GM23248 (cell line): ENCODE measurements at regions not wholly inside any gene's neighbourhood (a gene's known extent, or its start where the extent isn't known, plus 50 kb on each side); places are given as distances from the start of the nearest gene placed in this dataset.

Experiments
- EZH2 ChIP-seq: fragments of 200-600 bp; sonication (generic); IDR thresholded peaks from 2 replicates; pipeline ENCODE4 v1.6.1; 2018; ENCODE audit warnings: antibody characterized with exemption, mild to moderate bottlenecking; ENCODE audit not compliant: insufficient read depth, poor library complexity, severe bottlenecking
- EZH2phosphoT487 ChIP-seq: fragments of 200-600 bp; sonication (generic); IDR thresholded peaks from 2 replicates; pipeline ENCODE4 v1.6.1; 2018; ENCODE audit warnings: antibody characterized with exemption, moderate library complexity, mild to moderate bottlenecking, low read depth; ENCODE audit not compliant: insufficient read depth

GRCh38 chr5:117424559-117424958, 849.9 kb upstream of the SEMA6A start:
- no peak for TF ChIP-seq EZH2
- no peak for TF ChIP-seq EZH2phosphoT487
